ENCODE measurements at regions not wholly inside any gene's neighbourhood (a gene's known extent, or its start where the extent isn't known, plus 50 kb on each side); places are given as distances from the start of the nearest gene placed in this dataset.

DNA sequence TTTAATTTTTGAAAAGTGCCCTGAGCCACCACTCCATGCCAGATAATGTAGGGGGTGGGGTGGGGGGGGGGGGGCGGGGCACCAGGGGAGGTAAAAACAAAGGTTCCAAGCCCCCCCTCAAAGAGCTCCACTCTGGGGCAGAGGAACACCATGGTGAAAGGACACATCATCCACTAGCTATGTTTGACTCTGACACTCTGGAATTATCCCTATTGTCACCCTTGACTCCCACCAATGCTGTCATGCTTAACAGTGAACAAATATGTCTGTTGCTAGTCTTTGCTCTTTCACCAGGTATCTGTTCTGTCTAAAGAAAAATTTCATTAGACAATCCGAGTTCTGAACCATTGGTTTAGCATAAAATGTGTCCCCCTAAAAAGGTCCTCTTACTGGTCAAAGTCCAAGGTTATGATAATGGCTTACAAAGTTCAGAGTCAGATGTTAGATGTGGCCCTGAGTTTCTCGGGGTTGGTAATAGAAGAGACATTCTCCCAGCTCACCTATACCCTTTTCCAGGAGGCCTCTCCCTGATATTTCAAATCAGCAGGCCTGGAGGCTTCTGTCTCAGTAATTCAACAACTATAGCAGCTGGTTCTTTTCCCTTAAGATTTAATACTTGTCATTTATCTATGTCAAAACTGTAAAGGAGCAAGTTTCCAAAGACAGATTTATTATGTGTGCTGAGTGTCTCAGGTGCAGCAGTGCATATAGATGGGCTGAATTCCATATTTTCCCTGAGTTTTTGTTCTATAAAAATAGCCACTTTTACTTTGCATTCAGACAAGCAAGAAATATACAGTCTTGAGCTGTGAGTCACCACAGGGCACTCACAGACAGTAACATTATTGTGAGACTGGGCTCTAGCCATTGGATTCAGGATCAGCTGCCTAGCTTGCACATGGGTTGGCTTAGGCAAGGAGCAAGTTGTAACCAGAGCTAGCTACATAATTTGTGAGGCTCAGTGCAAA lies 174.1 kb downstream of the CSNK2A3 start:
- in situ Hi-C loops (cut with HindIII; ENCODE audit: low pct_ligation_motif_present, low pct_unique_long_range_greater_than_20kb, low sequenced_read_pairs): no loop called here
- DNase-seq: peak; percentile 29

DNA sequence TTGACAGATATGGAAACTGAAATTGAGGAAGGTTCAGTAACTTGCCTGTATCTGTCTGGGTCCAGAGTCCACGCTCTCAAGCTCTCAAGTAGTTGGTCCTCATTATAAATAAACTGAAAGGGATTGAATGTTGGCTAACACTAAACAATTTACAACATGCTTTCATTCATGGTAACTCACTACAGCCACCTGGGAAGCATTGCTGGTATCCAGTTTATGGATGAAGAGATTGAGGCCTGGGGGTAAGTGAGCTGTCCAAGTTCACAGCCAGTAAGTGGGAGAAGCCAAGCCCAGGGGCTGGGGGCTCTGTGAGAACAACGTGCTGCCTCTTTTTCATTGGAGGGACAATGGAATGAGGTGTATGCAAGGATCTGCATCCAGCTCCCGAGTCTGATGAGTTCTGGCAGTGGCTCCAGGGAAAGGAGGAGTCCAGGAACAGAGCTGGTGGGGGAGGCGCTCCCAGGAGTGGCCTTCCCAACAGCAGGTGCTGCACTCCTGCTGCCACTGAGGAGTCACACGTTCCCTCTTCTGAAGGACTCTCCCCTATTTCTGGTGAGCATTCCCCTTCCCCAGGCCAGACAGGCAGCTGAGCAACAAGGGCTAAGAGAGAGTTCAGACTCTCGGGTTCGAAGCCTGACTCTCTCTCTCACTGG lies 175.8 kb downstream of the CSNK2A3 start:
- in situ Hi-C loops (cut with HindIII; ENCODE audit: low pct_ligation_motif_present, low pct_unique_long_range_greater_than_20kb, low sequenced_read_pairs): no loop called here
- DNase-seq: no peak

DNA sequence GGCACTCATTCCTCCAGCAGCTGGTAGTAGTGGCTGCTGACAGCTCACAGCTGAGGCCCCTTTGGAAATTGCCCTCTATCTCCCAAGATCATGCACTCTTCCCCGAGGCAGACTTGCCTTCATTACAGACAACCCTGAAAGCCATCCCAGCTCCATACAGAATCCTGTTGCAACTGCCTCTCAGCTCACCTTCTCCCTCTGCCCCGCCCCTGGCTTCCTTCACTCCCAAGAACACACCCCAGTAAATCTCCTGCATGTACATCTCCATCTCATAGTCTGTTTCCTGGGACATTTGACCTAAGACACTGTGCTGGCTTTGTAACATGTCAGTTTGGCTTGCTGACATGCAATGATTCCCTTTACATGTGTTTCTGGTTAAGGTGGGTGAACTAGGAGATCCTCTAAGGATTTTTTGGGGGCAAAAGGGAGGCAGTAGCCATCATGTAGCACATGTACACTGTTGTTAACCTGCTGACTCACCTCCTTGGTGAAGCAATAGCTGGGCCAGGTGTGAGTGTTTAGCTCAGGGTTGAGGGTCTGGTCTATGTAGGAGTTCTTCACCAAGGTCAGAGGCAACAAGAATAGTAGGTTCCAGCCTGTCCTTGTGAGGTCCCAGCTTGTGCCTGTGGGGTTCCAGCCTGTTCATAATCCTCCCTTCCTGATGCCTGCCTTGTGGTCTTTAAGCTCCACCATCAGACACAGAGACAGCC lies 179.6 kb downstream of the CSNK2A3 start:
- in situ Hi-C loops (cut with HindIII; ENCODE audit: low pct_ligation_motif_present, low pct_unique_long_range_greater_than_20kb, low sequenced_read_pairs): no loop called here
- DNase-seq: no peak

DNA sequence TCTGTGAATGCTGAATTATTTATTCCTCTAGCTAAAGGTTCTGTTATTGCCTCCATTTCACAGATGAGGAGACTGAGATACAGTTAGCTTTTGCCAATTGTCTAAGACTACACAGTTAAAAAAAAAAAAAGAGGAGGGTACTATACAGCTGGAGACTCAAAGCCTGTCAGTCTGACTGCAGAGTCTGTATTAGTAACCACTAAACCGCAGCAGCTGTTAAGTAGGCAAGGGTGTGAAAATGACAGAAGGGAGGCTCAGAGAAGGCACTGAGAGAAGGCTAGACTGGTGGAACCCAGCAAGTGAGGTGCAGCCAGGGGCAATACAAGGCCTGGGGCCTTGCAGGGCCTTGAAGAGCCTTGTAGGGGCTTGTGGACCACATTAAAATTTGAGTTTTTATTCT lies 181.2 kb downstream of the CSNK2A3 start:
- in situ Hi-C loops (cut with HindIII; ENCODE audit: low pct_ligation_motif_present, low pct_unique_long_range_greater_than_20kb, low sequenced_read_pairs): no loop called here
- DNase-seq: no peak

GRCh38 chr11:11171285-11171684 lies 181.8 kb downstream of the CSNK2A3 start:
- no peak for DNase-seq
- in situ Hi-C loops (cut with HindIII; ENCODE audit: low pct_ligation_motif_present, low pct_unique_long_range_greater_than_20kb, low sequenced_read_pairs): no loop called here

DNA sequence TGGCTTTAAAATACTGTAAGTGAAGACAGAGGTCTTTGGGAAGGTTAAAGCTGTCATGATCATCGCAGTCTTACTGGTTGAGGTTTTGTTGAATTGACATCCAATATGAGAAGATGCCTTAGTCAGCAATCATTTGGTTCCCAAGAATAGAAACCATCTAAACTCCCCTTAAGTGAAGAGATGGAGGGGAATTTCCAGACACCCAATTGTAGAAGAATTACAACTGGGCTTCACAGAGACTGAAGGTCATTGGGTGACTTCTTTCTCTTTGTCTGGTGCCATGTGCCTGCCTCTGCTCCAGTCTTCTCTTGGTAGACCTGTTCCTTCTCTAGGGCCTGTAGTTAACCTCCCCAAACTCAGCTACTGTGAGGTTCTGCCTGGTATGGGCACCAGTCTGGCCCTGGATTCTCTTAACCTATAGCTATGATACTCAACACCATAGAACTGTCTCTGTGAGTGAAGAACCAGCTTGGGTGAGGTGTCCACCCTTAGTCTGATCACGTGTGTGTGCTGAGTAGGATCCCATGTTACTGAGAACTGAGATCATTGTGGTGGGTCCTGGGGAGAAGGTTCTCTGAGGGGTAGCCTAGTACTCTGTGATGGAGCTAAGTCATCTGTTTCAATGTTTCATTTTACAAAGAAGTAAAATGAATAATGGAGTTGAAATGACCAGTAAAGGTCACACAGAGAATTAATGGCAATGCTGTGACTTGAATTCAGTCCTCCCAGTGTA lies 182.5 kb downstream of the CSNK2A3 start:
- DNase-seq: no peak
- in situ Hi-C loops (cut with HindIII; ENCODE audit: low pct_ligation_motif_present, low pct_unique_long_range_greater_than_20kb, low sequenced_read_pairs): no loop called here

GRCh38 chr11:11169715-11170351 lies 183.2 kb downstream of the CSNK2A3 start:
- in situ Hi-C loops (cut with HindIII; ENCODE audit: low pct_ligation_motif_present, low pct_unique_long_range_greater_than_20kb, low sequenced_read_pairs): no loop called here

GRCh38 chr11:11167806-11168205 lies 185.2 kb downstream of the CSNK2A3 start:
- in situ Hi-C loops (cut with HindIII; ENCODE audit: low pct_ligation_motif_present, low pct_unique_long_range_greater_than_20kb, low sequenced_read_pairs): no loop called here
- no peak for DNase-seq

More at GRCh38 chr11:11169715-11170351, 183.2 kb downstream of the CSNK2A3 start:
- DNase-seq: no peak

- in situ Hi-C loops (cut with HindIII; ENCODE audit: low pct_ligation_motif_present, low pct_unique_long_range_greater_than_20kb, low sequenced_read_pairs): no loop called here
- DNase-seq: no peak
Measured at GRCh38 chr11:11164334-11164690, 188.7 kb downstream of the CSNK2A3 start.

GRCh38 chr11:11163669-11164333 lies 189.2 kb downstream of the CSNK2A3 start:
- in situ Hi-C loops (cut with HindIII; ENCODE audit: low pct_ligation_motif_present, low pct_unique_long_range_greater_than_20kb, low sequenced_read_pairs): no loop called here
- DNase-seq: no peak

- no peak for DNase-seq
- in situ Hi-C loops (cut with HindIII; ENCODE audit: low pct_ligation_motif_present, low pct_unique_long_range_greater_than_20kb, low sequenced_read_pairs): no loop called here
Measured at GRCh38 chr11:11163236-11163635, 189.8 kb downstream of the CSNK2A3 start.

- in situ Hi-C loops (cut with HindIII; ENCODE audit: low pct_ligation_motif_present, low pct_unique_long_range_greater_than_20kb, low sequenced_read_pairs): no loop called here
- peak; percentile 32 for DNase-seq
Measured at GRCh38 chr11:11157185-11157584, 195.9 kb downstream of the CSNK2A3 start.

- peak; percentile 9 for DNase-seq
- in situ Hi-C loops (cut with HindIII; ENCODE audit: low pct_ligation_motif_present, low pct_unique_long_range_greater_than_20kb, low sequenced_read_pairs): no loop called here
Measured at GRCh38 chr11:11155962-11156815, 196.9 kb downstream of the CSNK2A3 start.

GRCh38 chr11:11152877-11153276 lies 200.2 kb downstream of the CSNK2A3 start:
- DNase-seq: no peak
- in situ Hi-C loops (cut with HindIII; ENCODE audit: low pct_ligation_motif_present, low pct_unique_long_range_greater_than_20kb, low sequenced_read_pairs): no loop called here

GRCh38 chr11:11149671-11150459 lies 203.2 kb downstream of the CSNK2A3 start:
- in situ Hi-C loops (cut with HindIII; ENCODE audit: low pct_ligation_motif_present, low pct_unique_long_range_greater_than_20kb, low sequenced_read_pairs): no loop called here
- no peak for DNase-seq

DNA sequence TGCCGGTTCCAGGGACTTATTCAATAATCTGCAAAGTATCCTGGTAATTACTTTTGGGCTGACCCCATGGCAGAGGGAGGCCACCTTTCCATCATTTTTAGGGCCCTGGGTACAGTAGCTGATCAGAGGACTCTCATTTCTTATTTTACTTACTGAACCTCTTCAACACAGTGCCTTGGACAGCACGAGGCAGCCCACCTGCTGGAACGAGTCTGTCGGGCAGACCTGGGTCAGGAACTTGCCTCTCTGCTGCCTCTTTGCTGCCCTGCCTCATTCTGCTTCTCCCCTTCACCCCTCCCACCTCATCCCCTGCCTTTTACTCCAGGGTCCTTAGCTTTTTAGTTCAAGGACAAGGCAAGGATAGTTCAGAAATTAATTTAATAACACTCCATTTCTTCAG lies 204.5 kb downstream of the CSNK2A3 start:
- in situ Hi-C loops (cut with HindIII; ENCODE audit: low pct_ligation_motif_present, low pct_unique_long_range_greater_than_20kb, low sequenced_read_pairs): no loop called here
- DNase-seq: no peak

Data from ACHN (cell line).